ENCODE measurements at regions not wholly inside any gene's neighbourhood (a gene's known extent, or its start where the extent isn't known, plus 50 kb on each side); places are given as distances from the start of the nearest gene placed in this dataset.

DNA sequence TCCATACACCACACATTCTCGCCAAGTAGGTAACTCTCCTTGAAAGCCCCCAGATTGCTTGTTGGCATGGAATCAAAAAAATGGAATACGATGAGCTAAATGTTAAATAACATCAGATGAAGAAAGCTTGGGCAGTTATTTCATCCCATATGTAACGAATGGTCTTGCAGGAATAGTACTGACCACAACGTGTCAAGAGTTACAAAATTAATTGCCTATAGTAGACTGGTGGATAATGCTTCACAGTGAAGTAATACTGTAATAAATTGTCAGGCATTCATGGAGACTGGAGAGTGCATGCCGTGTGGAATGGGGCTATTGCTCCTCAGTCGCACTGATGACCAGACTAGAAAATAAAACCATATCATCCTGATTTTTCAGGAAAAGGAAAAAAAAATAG lies 1628.7 kb downstream of the MAT2B start:
- TF ChIP-seq, protein P1, sequence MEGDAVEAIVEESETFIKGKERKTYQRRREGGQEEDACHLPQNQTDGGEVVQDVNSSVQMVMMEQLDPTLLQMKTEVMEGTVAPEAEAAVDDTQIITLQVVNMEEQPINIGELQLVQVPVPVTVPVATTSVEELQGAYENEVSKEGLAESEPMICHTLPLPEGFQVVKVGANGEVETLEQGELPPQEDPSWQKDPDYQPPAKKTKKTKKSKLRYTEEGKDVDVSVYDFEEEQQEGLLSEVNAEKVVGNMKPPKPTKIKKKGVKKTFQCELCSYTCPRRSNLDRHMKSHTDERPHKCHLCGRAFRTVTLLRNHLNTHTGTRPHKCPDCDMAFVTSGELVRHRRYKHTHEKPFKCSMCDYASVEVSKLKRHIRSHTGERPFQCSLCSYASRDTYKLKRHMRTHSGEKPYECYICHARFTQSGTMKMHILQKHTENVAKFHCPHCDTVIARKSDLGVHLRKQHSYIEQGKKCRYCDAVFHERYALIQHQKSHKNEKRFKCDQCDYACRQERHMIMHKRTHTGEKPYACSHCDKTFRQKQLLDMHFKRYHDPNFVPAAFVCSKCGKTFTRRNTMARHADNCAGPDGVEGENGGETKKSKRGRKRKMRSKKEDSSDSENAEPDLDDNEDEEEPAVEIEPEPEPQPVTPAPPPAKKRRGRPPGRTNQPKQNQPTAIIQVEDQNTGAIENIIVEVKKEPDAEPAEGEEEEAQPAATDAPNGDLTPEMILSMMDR (conservative IDR thresholded peaks at IDR 0.05; ENCODE audit: control insufficient read depth, insufficient read depth, low read depth, low read length): no peak

DNA sequence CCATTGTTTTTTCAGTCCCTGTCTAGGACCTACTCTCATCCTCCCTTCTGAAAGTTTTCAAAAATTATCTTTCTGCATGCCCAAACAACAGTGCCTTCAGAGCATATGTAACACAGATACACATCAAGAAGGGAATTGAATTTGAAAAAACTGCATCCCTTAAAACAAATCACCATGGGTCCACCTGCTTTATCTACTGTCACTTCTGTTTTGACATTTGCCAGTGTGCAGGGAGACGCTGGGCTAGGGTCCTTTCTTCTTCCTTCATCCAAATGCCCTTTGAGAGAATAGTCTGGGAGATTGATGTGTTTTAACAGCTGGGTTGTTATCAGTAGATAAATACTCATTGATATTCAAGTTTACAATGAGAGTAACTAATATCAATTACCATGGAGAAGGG lies 1630.1 kb downstream of the MAT2B start:
- no peak overlapping the region for H3K4me3 ChIP-seq (ENCODE audit: control insufficient read depth, low read depth, low read length)
- TF ChIP-seq, protein P1 (conservative IDR thresholded peaks at IDR 0.05; ENCODE audit: control insufficient read depth, insufficient read depth, low read depth, low read length): no peak
- DNase-seq (ENCODE audit: low read depth): no peak

More for the DNA sequence above, 1628.7 kb downstream of the MAT2B start:
- no peak for DNase-seq (ENCODE audit: low read depth)
- H3K4me3 ChIP-seq (ENCODE audit: control insufficient read depth, low read depth, low read length): no peak overlapping the region

DNA sequence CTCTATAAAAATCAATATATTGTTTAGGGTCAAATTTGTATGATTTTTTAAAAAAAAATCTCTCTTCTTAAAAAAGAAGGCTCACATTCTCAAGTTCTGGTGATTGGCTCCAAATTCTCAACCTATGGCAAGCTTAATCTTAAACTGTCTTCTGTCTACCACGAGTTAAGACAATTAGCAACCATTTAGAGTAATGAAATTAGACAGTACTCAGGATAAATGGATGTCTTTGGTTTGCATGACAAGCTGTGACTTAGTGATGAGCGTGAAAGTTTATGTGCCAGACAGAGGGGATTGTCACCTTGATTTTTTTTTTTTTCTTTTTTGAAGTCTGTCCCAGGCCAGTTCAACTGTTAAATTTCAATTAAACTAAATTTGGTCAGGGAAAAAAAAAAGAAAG lies 1632.3 kb downstream of the MAT2B start:
- no peak for DNase-seq (ENCODE audit: low read depth)
- no peak overlapping the region for H3K4me3 ChIP-seq (ENCODE audit: control insufficient read depth, low read depth, low read length)
- TF ChIP-seq, protein P1 (conservative IDR thresholded peaks at IDR 0.05; ENCODE audit: control insufficient read depth, insufficient read depth, low read depth, low read length): no peak

DNA sequence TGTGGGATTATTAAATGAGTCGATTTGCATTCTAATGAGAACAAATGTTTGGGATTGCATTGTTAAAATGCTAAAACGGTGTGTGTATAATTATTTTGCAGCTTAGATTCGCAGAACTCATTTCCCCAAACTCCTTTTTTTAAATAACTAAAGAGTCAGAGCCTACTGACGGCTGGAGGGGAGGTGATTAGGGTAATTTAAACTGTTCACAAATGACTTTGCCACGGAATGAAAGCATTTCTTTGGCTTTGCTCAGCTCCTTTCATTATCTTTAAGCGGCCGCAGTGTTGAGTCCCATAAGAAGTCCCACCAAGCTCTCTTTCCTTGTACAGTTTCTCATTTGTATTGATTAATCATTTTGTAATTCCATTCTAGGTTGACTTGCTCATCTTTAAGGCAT lies 1632.8 kb downstream of the MAT2B start:
- TF ChIP-seq, protein P1 (conservative IDR thresholded peaks at IDR 0.05; ENCODE audit: control insufficient read depth, insufficient read depth, low read depth, low read length): no peak
- H3K4me3 ChIP-seq (ENCODE audit: control insufficient read depth, low read depth, low read length): no peak overlapping the region
- DNase-seq (ENCODE audit: low read depth): no peak

DNA sequence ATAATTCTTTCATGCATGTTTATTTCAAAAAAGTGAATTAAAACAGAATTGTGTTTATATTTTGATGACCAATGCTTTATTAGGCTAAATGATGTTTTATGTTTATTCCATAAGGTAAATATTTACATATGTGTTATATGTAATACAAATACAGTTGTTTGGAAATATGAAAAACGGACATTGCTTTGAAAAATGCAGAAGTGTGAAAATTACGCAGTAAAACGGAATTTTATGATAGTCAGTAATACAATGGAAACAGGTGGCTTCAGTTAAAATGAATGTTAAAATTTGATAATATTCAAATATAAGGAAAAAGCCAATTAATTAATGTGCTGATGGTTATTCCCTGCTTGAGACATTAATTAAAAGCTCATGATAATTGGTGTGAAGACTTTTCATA lies 1633.8 kb downstream of the MAT2B start:
- H3K4me3 ChIP-seq (ENCODE audit: control insufficient read depth, low read depth, low read length): no peak overlapping the region
- no peak for DNase-seq (ENCODE audit: low read depth)
- TF ChIP-seq, protein P1 (conservative IDR thresholded peaks at IDR 0.05; ENCODE audit: control insufficient read depth, insufficient read depth, low read depth, low read length): no peak

DNA sequence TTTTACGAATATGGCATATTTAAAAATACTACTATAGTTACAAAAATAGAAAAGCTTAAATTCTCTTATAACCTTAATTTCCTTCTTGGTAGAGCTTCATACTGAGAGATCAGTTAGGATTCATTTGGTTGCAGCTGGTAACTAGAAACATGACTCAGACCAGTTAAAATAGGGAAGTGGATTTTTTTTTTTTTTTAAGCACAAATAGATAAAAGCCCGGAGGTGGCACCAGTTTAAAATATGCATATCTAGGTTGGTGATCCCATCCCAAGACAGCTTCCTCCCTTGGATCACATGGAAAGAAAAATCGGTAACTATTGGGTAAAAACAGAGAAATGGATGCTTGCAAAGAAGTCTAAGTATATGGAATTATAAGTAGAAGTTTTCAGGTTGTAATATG lies 1634.3 kb downstream of the MAT2B start:
- DNase-seq (ENCODE audit: low read depth): no peak
- H3K4me3 ChIP-seq (ENCODE audit: control insufficient read depth, low read depth, low read length): no peak overlapping the region
- TF ChIP-seq, protein P1 (conservative IDR thresholded peaks at IDR 0.05; ENCODE audit: control insufficient read depth, insufficient read depth, low read depth, low read length): no peak

DNA sequence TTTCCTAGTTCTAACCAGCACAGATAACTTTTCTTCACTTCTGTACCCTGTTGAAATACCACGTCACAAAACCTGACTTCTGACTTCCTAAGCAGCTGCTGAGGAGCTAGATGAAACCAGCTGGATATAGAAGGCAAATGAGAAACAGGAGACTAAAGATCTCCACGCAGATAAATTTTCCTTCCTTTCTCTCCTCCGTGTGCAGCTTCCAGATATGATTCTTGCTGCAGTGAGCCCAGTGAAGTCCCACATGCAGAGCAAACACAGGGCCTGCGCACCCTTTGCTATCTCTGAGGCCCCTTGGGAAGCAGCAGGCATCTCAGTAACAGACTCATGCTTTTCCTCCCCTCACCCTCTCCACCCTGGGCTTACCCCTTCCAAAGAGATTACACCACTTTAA lies 1638.3 kb downstream of the MAT2B start:
- H3K4me3 ChIP-seq (ENCODE audit: control insufficient read depth, low read depth, low read length): no peak overlapping the region
- DNase-seq (ENCODE audit: low read depth): no peak
- TF ChIP-seq, protein P1 (conservative IDR thresholded peaks at IDR 0.05; ENCODE audit: control insufficient read depth, insufficient read depth, low read depth, low read length): no peak
